MCF 10A (cell line): ENCODE measurements at regions not wholly inside any gene's neighbourhood (a gene's known extent, or its start where the extent isn't known, plus 50 kb on each side); places are given as distances from the start of the nearest gene placed in this dataset.
A peak's percentile ranks its signal among the peaks of the same experiment; 100 is the strongest.

Experiments used
- BruUV-seq: library from RNA; stranded (reverse); fragments of 400-500 nt; replicated peaks from 2 replicates; lab custom pipeline; 2021; lab: Mats Ljungman, UMichigan
- CTCF ChIA-PET: fragments of 300-600 bp; sonication (Branson Sonifier 250); formaldehyde crosslinking; extraction: SDS; loops from one replicate; lab custom pipeline; 2021; ENCODE audit warnings: antibody characterized with exemption, inconsistent platforms; lab: Yijun Ruan, JAX
- POLR2A ChIA-PET: fragments of 300-600, 350-650 bp; sonication (Branson Sonifier 250); formaldehyde crosslinking; extraction: SDS; loops from one replicate; lab custom pipeline; 2020; ENCODE audit warnings: antibody characterized with exemption, inconsistent platforms; lab: Yijun Ruan, JAX
- DNase-seq: peaks from one replicate; pipeline ENCODE4 v3.0.0-alpha.2; 2018; ENCODE audit not compliant: unreplicated experiment
- H3K27ac Mint-ChIP-seq: one replicate; pipeline ENCODE4 v1.8.0; 2022; ENCODE audit warnings: mild to moderate bottlenecking, low read depth, mixed read lengths; ENCODE audit not compliant: unreplicated experiment
- H3K27me3 Mint-ChIP-seq: one replicate; pipeline ENCODE4 v1.8.0; 2022; ENCODE audit warnings: mixed read lengths; ENCODE audit not compliant: insufficient read depth, unreplicated experiment
- H3K36me3 Mint-ChIP-seq: one replicate; pipeline ENCODE4 v1.8.0; 2022; ENCODE audit warnings: mild to moderate bottlenecking, moderate library complexity, mixed read lengths; ENCODE audit not compliant: insufficient read depth, unreplicated experiment
- H3K4me1 Mint-ChIP-seq: one replicate; pipeline ENCODE4 v1.8.0; 2022; ENCODE audit warnings: mixed read lengths; ENCODE audit not compliant: insufficient read depth, unreplicated experiment
- H3K4me3 Mint-ChIP-seq: one replicate; pipeline ENCODE4 v1.8.0; 2022; ENCODE audit warnings: mild to moderate bottlenecking, moderate library complexity, mixed read lengths; ENCODE audit not compliant: unreplicated experiment
- H3K9me3 Mint-ChIP-seq: one replicate; pipeline ENCODE4 v1.8.0; 2022; ENCODE audit warnings: mixed read lengths; ENCODE audit not compliant: unreplicated experiment
- CTCF ChIP-seq: fragments of 200-600 bp; IDR thresholded peaks from one replicate; pipeline ENCODE4 v1.8.0; 2022; ENCODE audit warnings: antibody characterized with exemption, mild to moderate bottlenecking; ENCODE audit not compliant: unreplicated experiment
- intact Hi-C: fragments of 100-400 bp; cut with micrococcal nuclease; formaldehyde crosslinking; loops from 2 replicates; pipeline ENCODE4 v1.14.1; 2022

- Mint-ChIP-seq H3K27ac (no peak overlapping the region), H3K27me3 (no peaks in the 10 kb centered on the region), H3K9me3 (no peaks in the 10 kb centered on the region), H3K4me1 (no peaks in the 10 kb centered on the region), H3K36me3 (no peaks in the 10 kb centered on the region), H3K4me3 (no peak overlapping the region)
- TF ChIP-seq CTCF = no peak
- no peak for DNase-seq
- POLR2A ChIA-PET = interaction anchor here (0.6 kb wide), 1 partner anchor 503 kb away, joined by 3 read pairs; no protein-coding TSS in a partner anchor
- BruUV-seq = no TSS peak
- intact Hi-C loops = no loop called here
- CTCF ChIA-PET = no interaction called here
Observed at GRCh38 chr5:144822503-144822902, 651.8 kb downstream of the KCTD16 start.

- BruUV-seq = no TSS peak
- no peak overlapping the region for H3K4me3 Mint-ChIP-seq
- CTCF ChIA-PET = no interaction called here
Observed at GRCh38 chr5:144820278-144820677, 649.6 kb downstream of the KCTD16 start.

GRCh38 chr5:144815131-144815530, 644.5 kb downstream of the KCTD16 start:
- H3K27me3 Mint-ChIP-seq = no peaks in the 10 kb centered on the region
- no peak for TF ChIP-seq CTCF
- peaks cover 18% of the 10 kb centered on the region for H3K4me1 Mint-ChIP-seq
- POLR2A ChIA-PET = interaction anchor here (0.9 kb wide), 1 partner anchor 26 kb away, joined by 3 read pairs; no protein-coding TSS in a partner anchor
- H3K27ac Mint-ChIP-seq = no peak overlapping the region
- no peak for DNase-seq
- H3K4me3 Mint-ChIP-seq = no peak overlapping the region
- CTCF ChIA-PET = interaction anchor here (0.7 kb wide), 1 partner anchor 439 kb away, joined by 3 read pairs; no protein-coding TSS in a partner anchor
- no TSS peak for BruUV-seq
- peaks cover 6% of the 10 kb centered on the region for H3K36me3 Mint-ChIP-seq
- intact Hi-C loops = no loop called here
- peaks cover 14% of the 10 kb centered on the region for H3K9me3 Mint-ChIP-seq

More at GRCh38 chr5:144820278-144820677, 649.6 kb downstream of the KCTD16 start:
- no peaks in the 10 kb centered on the region for H3K36me3 Mint-ChIP-seq
- no peaks in the 10 kb centered on the region for H3K4me1 Mint-ChIP-seq
- peaks cover 8% of the 10 kb centered on the region for H3K9me3 Mint-ChIP-seq
- POLR2A ChIA-PET = no interaction called here
- no peak for DNase-seq
- TF ChIP-seq CTCF = no peak
- no peak overlapping the region for H3K27ac Mint-ChIP-seq
- no peaks in the 10 kb centered on the region for H3K27me3 Mint-ChIP-seq
- intact Hi-C loops = no loop called here

- Mint-ChIP-seq H3K36me3 (peaks cover 6% of the 10 kb centered on the region), H3K27me3 (no peaks in the 10 kb centered on the region), H3K27ac (peak overlapping the region; percentile 96), H3K9me3 (peaks cover 14% of the 10 kb centered on the region), H3K4me1 (peaks cover 18% of the 10 kb centered on the region), H3K4me3 (no peak overlapping the region)
- ChIA-PET CTCF (interaction anchor here (0.6 kb wide), 1 partner anchor 99 kb away, joined by 3 read pairs; no protein-coding TSS in a partner anchor), POLR2A (interaction anchor here (0.7 to 0.9 kb wide), 6 partner anchors 21 to 231 kb away, joined by 3 read pairs; no protein-coding TSS in a partner anchor)
- intact Hi-C loops = loop anchor here (1.0 to 2.0 kb wide), 2 partner anchors 114 to 426 kb away; no protein-coding TSS in a partner anchor
- TF ChIP-seq CTCF = no peak
- BruUV-seq = no TSS peak
- peak; percentile 99 for DNase-seq
Observed at GRCh38 chr5:144812763-144813162, 642.1 kb downstream of the KCTD16 start.
